ENCODE measurements at regions not wholly inside any gene's neighbourhood (a gene's known extent, or its start where the extent isn't known, plus 50 kb on each side); places are given as distances from the start of the nearest gene placed in this dataset.

- Histone ChIP-seq H3F3A (ENCODE audit: insufficient read depth) (no peaks in the 10 kb centered on the region), H3K27me3 (ENCODE audit: low read length) (no peaks in the 10 kb centered on the region), H3K36me3 (ENCODE audit: low read length) (no peaks in the 10 kb centered on the region), H2AFZ (ENCODE audit: low read depth, low read length, severe bottlenecking) (no peak overlapping the region), H3K9ac (ENCODE audit: low read length) (no peak overlapping the region), H3K4me3 (ENCODE audit: insufficient read depth, low read length, poor library complexity, severe bottlenecking) (no peak overlapping the region), H3K79me2 (ENCODE audit: insufficient read depth, low read length) (no peaks in the 10 kb centered on the region), H3K4me2 (ENCODE audit: low read depth, low read length, poor library complexity, severe bottlenecking) (no peak overlapping the region), H3K9me3 (ENCODE audit: insufficient read depth, low read length) (no peaks in the 10 kb centered on the region), H4K20me1 (ENCODE audit: low read depth, low read length) (no peaks in the 10 kb centered on the region), H3K27ac (ENCODE audit: low read depth, low read length) (no peak overlapping the region), H3K9me2 (replicated peaks; ENCODE audit: insufficient read depth, low read length) (no peaks in the 10 kb centered on the region)
- TF ChIP-seq CTCF (IDR thresholded peaks at IDR 0.05; ENCODE audit: insufficient read depth, low read length, poor library complexity, severe bottlenecking) (no peak), EZH2phosphoT487 (conservative IDR thresholded peaks at IDR 0.05; ENCODE audit: low read length) (no peak)
These were observed 213.2 kb upstream of the FOXN3 start for GRCh38 chr14:89630101-89630829.

- no peak overlapping the region for H3K4me3 ChIP-seq (ENCODE audit: insufficient read depth, low read length, poor library complexity, severe bottlenecking)
- H3K79me2 ChIP-seq (ENCODE audit: insufficient read depth, low read length) = no peaks in the 10 kb centered on the region
- no peaks in the 10 kb centered on the region for H4K20me1 ChIP-seq (ENCODE audit: low read depth, low read length)
- no peaks in the 10 kb centered on the region for H3K36me3 ChIP-seq (ENCODE audit: low read length)
- no peaks in the 10 kb centered on the region for H3K9me2 ChIP-seq (replicated peaks; ENCODE audit: insufficient read depth, low read length)
- H3K4me2 ChIP-seq (ENCODE audit: low read depth, low read length, poor library complexity, severe bottlenecking) = no peak overlapping the region
- H3K27me3 ChIP-seq (ENCODE audit: low read length) = no peaks in the 10 kb centered on the region
- H2AFZ ChIP-seq (ENCODE audit: low read depth, low read length, severe bottlenecking) = no peak overlapping the region
- no peak for TF ChIP-seq CTCF (IDR thresholded peaks at IDR 0.05; ENCODE audit: insufficient read depth, low read length, poor library complexity, severe bottlenecking)
- TF ChIP-seq EZH2phosphoT487 (conservative IDR thresholded peaks at IDR 0.05; ENCODE audit: low read length) = no peak
- no peaks in the 10 kb centered on the region for H3K9me3 ChIP-seq (ENCODE audit: insufficient read depth, low read length)
- H3F3A ChIP-seq (ENCODE audit: insufficient read depth) = no peaks in the 10 kb centered on the region
- H3K9ac ChIP-seq (ENCODE audit: low read length) = no peak overlapping the region
- no peak overlapping the region for H3K27ac ChIP-seq (ENCODE audit: low read depth, low read length)
These were observed 212.3 kb upstream of the FOXN3 start for GRCh38 chr14:89629383-89629782.

- Histone ChIP-seq H3K36me3 (ENCODE audit: low read length) (no peaks in the 10 kb centered on the region), H3K79me2 (ENCODE audit: insufficient read depth, low read length) (no peaks in the 10 kb centered on the region), H3K9me3 (ENCODE audit: insufficient read depth, low read length) (no peaks in the 10 kb centered on the region), H3K9ac (ENCODE audit: low read length) (no peak overlapping the region), H3K4me3 (ENCODE audit: insufficient read depth, low read length, poor library complexity, severe bottlenecking) (no peak overlapping the region), H3K27ac (ENCODE audit: low read depth, low read length) (no peak overlapping the region), H3K9me2 (replicated peaks; ENCODE audit: insufficient read depth, low read length) (no peaks in the 10 kb centered on the region), H2AFZ (ENCODE audit: low read depth, low read length, severe bottlenecking) (no peak overlapping the region), H3K27me3 (ENCODE audit: low read length) (no peaks in the 10 kb centered on the region), H3K4me2 (ENCODE audit: low read depth, low read length, poor library complexity, severe bottlenecking) (no peak overlapping the region), H3F3A (ENCODE audit: insufficient read depth) (no peaks in the 10 kb centered on the region), H4K20me1 (ENCODE audit: low read depth, low read length) (no peaks in the 10 kb centered on the region)
- TF ChIP-seq EZH2phosphoT487 (conservative IDR thresholded peaks at IDR 0.05; ENCODE audit: low read length) (no peak), CTCF (IDR thresholded peaks at IDR 0.05; ENCODE audit: insufficient read depth, low read length, poor library complexity, severe bottlenecking) (no peak)
These were observed 211.5 kb upstream of the FOXN3 start for GRCh38 chr14:89628521-89628920.

Data from SU-DHL-6 (cell line).